Right lobe of liver (tissue), 6 donors: ENCODE measurements at regions not wholly inside any gene's neighbourhood (a gene's known extent, or its start where the extent isn't known, plus 50 kb on each side); places are given as distances from the start of the nearest gene placed in this dataset.
A peak's percentile ranks its signal among the peaks of the same experiment; 100 is the strongest.

Source experiments
- ATAC-seq, 4 donors: fragments of 200-7000 bp; cut with Tn5 transposase; one replicate each; pipeline ENCODE4 v1.9.1; 2020; ENCODE audit warnings: mild to moderate bottlenecking in 4 of 4, moderate library complexity in 4 of 4
- DNase-seq, 3 donors: peaks; one replicate each; pipeline ENCODE4 v3.0.0-alpha.2; 2020
- H3K27ac ChIP-seq, 3 donors: fragments of 200-600 bp; one replicate each; pipeline ENCODE4 v1.8.0; 2022
- H3K27me3 ChIP-seq, 2 donors: fragments of 200-600 bp; one replicate each; pipeline ENCODE4 v1.8.0; 2022
- H3K36me3 ChIP-seq, 4 donors: fragments of 200-600 bp; sonication (generic) in 1 of 4; one replicate each; pipeline versions ENCODE4 v1.5.1 to v1.8.0; 2017 to 2022; ENCODE audit warnings: control low read depth in 1 of 4
- H3K4me1 ChIP-seq, 4 donors: fragments of 200-600 bp; sonication (generic) in 1 of 4; one replicate each; pipeline versions ENCODE4 v1.5.1 to v1.8.0; 2017 to 2022; ENCODE audit warnings: control low read depth in 1 of 4
- H3K4me3 ChIP-seq, 3 donors: fragments of 200-600 bp; one replicate each; pipeline ENCODE4 v1.8.0; 2022
- H3K9me3 ChIP-seq, 4 donors: fragments of 200-600 bp; sonication (generic) in 1 of 4; one replicate each; pipeline versions ENCODE4 v1.5.1 to v1.8.0; 2017 to 2022; ENCODE audit warnings: control low read depth in 1 of 4
- CTCF ChIP-seq, 4 donors: fragments of 200-600 bp in 3 of 4; fragments of 450-650 bp in 1 of 4; IDR thresholded peaks; one replicate each; pipeline versions ENCODE4 v1.5.1 to v1.8.0; 2016 to 2022; ENCODE audit warnings: antibody characterized with exemption in 4 of 4, mild to moderate bottlenecking in 2 of 4
- POLR2A ChIP-seq: fragments of 450-650 bp; IDR thresholded peaks from one replicate; pipeline ENCODE4 v1.6.1; 2017; ENCODE audit warnings: antibody characterized with exemption, mild to moderate bottlenecking
- WGBS: methylation state at CpG from one replicate; pipeline ENCODE4 v1.1.6; 2018; ENCODE audit warnings: low coverage, low lambda C conversion rate; ENCODE audit not compliant: insufficient coverage; ENCODE audit errors: missing lambda C conversion rate; 5-methylcytosine and 5-hydroxymethylcytosine counted together
- intact Hi-C, 2 donors: fragments of 100-400 bp; cut with DNase I; formaldehyde crosslinking; loops; one replicate each; pipeline versions ENCODE4 v1.11.2 to v1.14.1; 2022
- donor health status: DM: no; HTN: yes; CAD: no.
- donor health status: DM: no; HTN: no; CAD: no.
- donor health status: DM: no; HTN: no; CAD: no.
- donor health status: DM: no; HTN: yes; CAD: no.
- donor health status: DM: no; HTN: yes; CAD: no.

GRCh38 chr5:142222866-142223558, 101.8 kb downstream of the SPRY4 start:
- no peak for ATAC-seq
- no peak for DNase-seq
- WGBS = 81% methylated on average over 9 of the region's 12 CpGs
- no peaks in the 10 kb centered on the region for H3K36me3 ChIP-seq
- intact Hi-C loops = no loop called here
- no peaks in the 10 kb centered on the region for H3K27me3 ChIP-seq
- no peak overlapping the region for H3K27ac ChIP-seq
- H3K9me3 ChIP-seq = no peaks in the 10 kb centered on the region
- no peak overlapping the region for H3K4me3 ChIP-seq
- no peaks in the 10 kb centered on the region for H3K4me1 ChIP-seq
- no peak for TF ChIP-seq POLR2A
- no peak for TF ChIP-seq CTCF (IDR thresholded peaks at IDR 0.05)

- no peak for ATAC-seq
- no peak overlapping the region for H3K27ac ChIP-seq
- H3K36me3 ChIP-seq = no peaks in the 10 kb centered on the region
- TF ChIP-seq POLR2A (no peak), CTCF (IDR thresholded peaks at IDR 0.05) (no peak)
- no peak for DNase-seq
- no peaks in the 10 kb centered on the region for H3K9me3 ChIP-seq
- intact Hi-C loops = no loop called here
- H3K4me3 ChIP-seq = no peak overlapping the region
- H3K27me3 ChIP-seq = no peaks in the 10 kb centered on the region
- no peaks in the 10 kb centered on the region for H3K4me1 ChIP-seq
- 43% methylated on average over 6 of the region's 14 CpGs for WGBS
Observed at GRCh38 chr5:142222225-142222865, 102.5 kb downstream of the SPRY4 start.

GRCh38 chr5:142221091-142221860, 103.5 kb downstream of the SPRY4 start:
- Histone ChIP-seq H3K27ac (no peak overlapping the region), H3K27me3 (no peaks in the 10 kb centered on the region), H3K36me3 (no peaks in the 10 kb centered on the region), H3K4me3 (no peak overlapping the region), H3K4me1 (no peaks in the 10 kb centered on the region), H3K9me3 (no peaks in the 10 kb centered on the region)
- WGBS = 59% methylated on average over 11 of the region's 11 CpGs
- DNase-seq = no peak
- intact Hi-C loops = no loop called here
- peak; percentile 33 to 59 (median 52) for ATAC-seq
- no peak for TF ChIP-seq POLR2A
- no peak for TF ChIP-seq CTCF (IDR thresholded peaks at IDR 0.05)

GRCh38 chr5:142219146-142219545, 105.7 kb downstream of the SPRY4 start:
- no peaks in the 10 kb centered on the region for H3K4me1 ChIP-seq
- no peak for TF ChIP-seq CTCF (IDR thresholded peaks at IDR 0.05)
- no peak for TF ChIP-seq POLR2A
- intact Hi-C loops = no loop called here
- H3K36me3 ChIP-seq = no peaks in the 10 kb centered on the region
- H3K27me3 ChIP-seq = no peaks in the 10 kb centered on the region
- no peak for DNase-seq
- ATAC-seq = no peak
- 90% methylated on average over 7 of the region's 7 CpGs for WGBS
- H3K27ac ChIP-seq = no peak overlapping the region
- no peaks in the 10 kb centered on the region for H3K9me3 ChIP-seq
- H3K4me3 ChIP-seq = no peak overlapping the region
